ENCODE measurements at regions not wholly inside any gene's neighbourhood (a gene's known extent, or its start where the extent isn't known, plus 50 kb on each side); places are given as distances from the start of the nearest gene placed in this dataset.

DNA sequence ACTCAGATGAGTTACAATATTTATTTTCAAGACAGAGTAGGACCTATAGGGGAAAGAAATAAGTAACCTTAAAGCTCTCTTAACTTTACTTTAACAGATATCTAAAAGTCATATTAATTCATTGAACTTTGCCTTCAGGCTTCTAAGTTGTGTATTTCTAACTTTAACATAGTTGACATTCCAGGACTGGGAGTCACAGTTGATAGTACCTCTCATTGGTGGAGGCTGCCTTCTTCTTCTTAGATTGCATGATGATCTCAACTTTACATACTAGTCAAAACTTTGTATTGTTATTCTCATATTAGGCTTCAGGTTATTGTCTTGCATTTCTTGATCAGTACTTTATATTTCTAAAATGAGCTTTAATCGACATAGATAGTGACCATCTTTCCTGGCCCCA lies 350.1 kb upstream of the KIF2B start:
- TF ChIP-seq, protein P1, sequence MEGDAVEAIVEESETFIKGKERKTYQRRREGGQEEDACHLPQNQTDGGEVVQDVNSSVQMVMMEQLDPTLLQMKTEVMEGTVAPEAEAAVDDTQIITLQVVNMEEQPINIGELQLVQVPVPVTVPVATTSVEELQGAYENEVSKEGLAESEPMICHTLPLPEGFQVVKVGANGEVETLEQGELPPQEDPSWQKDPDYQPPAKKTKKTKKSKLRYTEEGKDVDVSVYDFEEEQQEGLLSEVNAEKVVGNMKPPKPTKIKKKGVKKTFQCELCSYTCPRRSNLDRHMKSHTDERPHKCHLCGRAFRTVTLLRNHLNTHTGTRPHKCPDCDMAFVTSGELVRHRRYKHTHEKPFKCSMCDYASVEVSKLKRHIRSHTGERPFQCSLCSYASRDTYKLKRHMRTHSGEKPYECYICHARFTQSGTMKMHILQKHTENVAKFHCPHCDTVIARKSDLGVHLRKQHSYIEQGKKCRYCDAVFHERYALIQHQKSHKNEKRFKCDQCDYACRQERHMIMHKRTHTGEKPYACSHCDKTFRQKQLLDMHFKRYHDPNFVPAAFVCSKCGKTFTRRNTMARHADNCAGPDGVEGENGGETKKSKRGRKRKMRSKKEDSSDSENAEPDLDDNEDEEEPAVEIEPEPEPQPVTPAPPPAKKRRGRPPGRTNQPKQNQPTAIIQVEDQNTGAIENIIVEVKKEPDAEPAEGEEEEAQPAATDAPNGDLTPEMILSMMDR (IDR thresholded peaks at IDR 0.05; ENCODE audit: extremely low read depth in 1 of 2, insufficient read depth in 1 of 2, low read depth in 1 of 2, low read length in 2 of 2) = no peak
- TF ChIP-seq EZH2 (IDR thresholded peaks at IDR 0.05; ENCODE audit: borderline replicate concordance, low read depth, low read length, severe bottlenecking) (no peak), POLR2AphosphoS5 (IDR thresholded peaks at IDR 0.05; ENCODE audit: insufficient read depth, low read depth, low read length) (no peak), POLR2A (IDR thresholded peaks at IDR 0.05; ENCODE audit: low read depth, low read length) (no peak)
- TF ChIP-seq, protein P2, sequence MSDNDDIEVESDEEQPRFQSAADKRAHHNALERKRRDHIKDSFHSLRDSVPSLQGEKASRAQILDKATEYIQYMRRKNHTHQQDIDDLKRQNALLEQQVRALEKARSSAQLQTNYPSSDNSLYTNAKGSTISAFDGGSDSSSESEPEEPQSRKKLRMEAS (IDR thresholded peaks at IDR 0.05; ENCODE audit: insufficient read depth, insufficient read length) = no peak
